Esophagus muscularis mucosa (tissue), 3 donors: ENCODE measurements at regions not wholly inside any gene's neighbourhood (a gene's known extent, or its start where the extent isn't known, plus 50 kb on each side); places are given as distances from the start of the nearest gene placed in this dataset.
"Not testable (repeated sequence)": the region's sequence is repeated elsewhere in the genome, so short reads cannot be mapped to it uniquely, and the experiment has no call there.

Experiments used
- CTCF ChIP-seq, 3 experiments: fragments of 200-600 bp in 2 of 3; fragments of 450-650 bp in 1 of 3; sonication (generic) in 2 of 3; IDR thresholded peaks; one replicate each; pipeline ENCODE4 v1.5.1; 2017 to 2019; ENCODE audit warnings: antibody characterized with exemption in 3 of 3, mild to moderate bottlenecking in 2 of 3, moderate library complexity in 1 of 3
- EP300 ChIP-seq: sonication (generic); formaldehyde crosslinking; IDR thresholded peaks from one replicate; pipeline ENCODE4 v1.6.1; 2017; ENCODE audit warnings: antibody characterized with exemption

- TF ChIP-seq EP300; CTCF (IDR thresholded peaks at IDR 0.05): not testable (repeated sequence)
These were observed 54.9 kb upstream of the NBPF12 start for GRCh38 chr1:146883190-146883589.
